Spleen (tissue), 7 donors: ENCODE measurements at regions not wholly inside any gene's neighbourhood (a gene's known extent, or its start where the extent isn't known, plus 50 kb on each side); places are given as distances from the start of the nearest gene placed in this dataset.

Experiments used
- CTCF ChIP-seq, 11 experiments: fragments of 200-600 bp in 7 of 11; fragments of 450-650 bp in 4 of 11; sonication (generic) in 4 of 11; IDR thresholded peaks in 8 of 11; conservative IDR thresholded peaks in 3 of 11; 1 replicate in 7 of 11; 2 replicates in 4 of 11; pipeline versions ENCODE4 v1.4.0 to v1.8.0; 2016 to 2021; ENCODE audit warnings: antibody characterized with exemption in 11 of 11, inconsistent platforms in 4 of 11, mild to moderate bottlenecking in 1 of 11
- POLR2AphosphoS5 ChIP-seq, 3 donors: sonication (generic); formaldehyde crosslinking; IDR thresholded peaks; one replicate each; pipeline ENCODE4 v1.5.1; 2017; ENCODE audit warnings: antibody characterized with exemption in 3 of 3
- donor health status: DM: no; HTN: no; CAD: no; lungs with moderate emphysema.
- donor health status: DM: no; HTN: no; CAD: no.
- donor health status: DM: no; HTN: no; CAD: no.

- TF ChIP-seq CTCF (IDR thresholded peaks at IDR 0.05 in 8 of 11, conservative IDR thresholded peaks at IDR 0.05 in 3 of 11) (no peak), POLR2AphosphoS5 (IDR thresholded peaks at IDR 0.05) (no peak)
Observed at GRCh38 chr14:30016002-30016401, 88.4 kb upstream of the PRKD1 start.
